ENCODE measurements at regions not wholly inside any gene's neighbourhood (a gene's known extent, or its start where the extent isn't known, plus 50 kb on each side); places are given as distances from the start of the nearest gene placed in this dataset.

GRCh38 chr3:43907508-43907858 is 216.7 kb downstream of the ABHD5 start:
- Histone ChIP-seq H3K27ac (ENCODE audit: low read depth, low read length) (no peak overlapping the region), H3K4me3 (ENCODE audit: low read depth, low read length) (no peak overlapping the region), H3K9me3 (ENCODE audit: control insufficient read depth, insufficient read depth, low read length) (no peaks in the 10 kb centered on the region), H3K27me3 (ENCODE audit: control insufficient read depth, insufficient read depth, low read length) (peaks cover 23% of the 10 kb centered on the region)
- POLR2A ChIA-PET = no interaction called here
- CTCF ChIA-PET = interaction anchor here (0.9 to 2.5 kb wide), 2 partner anchors 19 to 52 kb away, joined by 3 to 8 read pairs; no protein-coding TSS in a partner anchor
- DNase-seq (ENCODE audit: low read depth, low spot score) = no peak
- TF ChIP-seq, protein P1, sequence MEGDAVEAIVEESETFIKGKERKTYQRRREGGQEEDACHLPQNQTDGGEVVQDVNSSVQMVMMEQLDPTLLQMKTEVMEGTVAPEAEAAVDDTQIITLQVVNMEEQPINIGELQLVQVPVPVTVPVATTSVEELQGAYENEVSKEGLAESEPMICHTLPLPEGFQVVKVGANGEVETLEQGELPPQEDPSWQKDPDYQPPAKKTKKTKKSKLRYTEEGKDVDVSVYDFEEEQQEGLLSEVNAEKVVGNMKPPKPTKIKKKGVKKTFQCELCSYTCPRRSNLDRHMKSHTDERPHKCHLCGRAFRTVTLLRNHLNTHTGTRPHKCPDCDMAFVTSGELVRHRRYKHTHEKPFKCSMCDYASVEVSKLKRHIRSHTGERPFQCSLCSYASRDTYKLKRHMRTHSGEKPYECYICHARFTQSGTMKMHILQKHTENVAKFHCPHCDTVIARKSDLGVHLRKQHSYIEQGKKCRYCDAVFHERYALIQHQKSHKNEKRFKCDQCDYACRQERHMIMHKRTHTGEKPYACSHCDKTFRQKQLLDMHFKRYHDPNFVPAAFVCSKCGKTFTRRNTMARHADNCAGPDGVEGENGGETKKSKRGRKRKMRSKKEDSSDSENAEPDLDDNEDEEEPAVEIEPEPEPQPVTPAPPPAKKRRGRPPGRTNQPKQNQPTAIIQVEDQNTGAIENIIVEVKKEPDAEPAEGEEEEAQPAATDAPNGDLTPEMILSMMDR (IDR thresholded peaks at IDR 0.05; ENCODE audit: low read depth, low read length) = no peak

DNA sequence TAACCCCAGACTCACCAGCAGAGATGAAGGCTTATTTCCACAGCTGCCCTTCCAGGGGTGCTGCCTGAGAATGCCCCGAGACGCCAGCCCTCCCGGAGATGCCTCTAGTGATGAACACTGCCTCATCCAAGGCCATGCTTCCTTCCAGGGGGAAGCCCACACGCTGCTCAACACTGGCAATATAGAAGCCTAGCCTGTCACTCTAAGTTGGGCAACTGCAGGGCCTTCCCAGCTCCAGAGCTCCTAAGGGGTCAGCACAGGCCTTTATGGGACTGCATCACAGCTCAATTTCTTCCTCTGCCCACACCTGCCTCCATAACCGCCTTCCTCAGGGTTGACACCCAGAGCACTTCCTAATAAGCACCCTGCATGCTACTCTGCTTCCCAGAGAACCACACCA is 217.7 kb downstream of the ABHD5 start:
- POLR2A ChIA-PET = no interaction called here
- CTCF ChIA-PET = interaction anchor here (2.5 kb wide), 1 partner anchor 53 kb away, joined by 8 read pairs; no protein-coding TSS in a partner anchor
- TF ChIP-seq, protein P1 (IDR thresholded peaks at IDR 0.05; ENCODE audit: low read depth, low read length) = no peak
- H3K27me3 ChIP-seq (ENCODE audit: control insufficient read depth, insufficient read depth, low read length) = peaks cover 23% of the 10 kb centered on the region
- no peaks in the 10 kb centered on the region for H3K9me3 ChIP-seq (ENCODE audit: control insufficient read depth, insufficient read depth, low read length)
- no peak for DNase-seq (ENCODE audit: low read depth, low spot score)
- no peak overlapping the region for H3K4me3 ChIP-seq (ENCODE audit: low read depth, low read length)
- H3K27ac ChIP-seq (ENCODE audit: low read depth, low read length) = no peak overlapping the region

- peaks cover 22% of the 10 kb centered on the region for H3K27me3 ChIP-seq (ENCODE audit: control insufficient read depth, insufficient read depth, low read length)
- TF ChIP-seq, protein P1 (IDR thresholded peaks at IDR 0.05; ENCODE audit: low read depth, low read length) = no peak
- ChIA-PET CTCF (interaction anchor here (2.5 kb wide), 1 partner anchor 54 kb away, joined by 8 read pairs; no protein-coding TSS in a partner anchor), POLR2A (no interaction called here)
- no peak overlapping the region for H3K27ac ChIP-seq (ENCODE audit: low read depth, low read length)
- no peak overlapping the region for H3K4me3 ChIP-seq (ENCODE audit: low read depth, low read length)
- no peaks in the 10 kb centered on the region for H3K9me3 ChIP-seq (ENCODE audit: control insufficient read depth, insufficient read depth, low read length)
- no peak for DNase-seq (ENCODE audit: low read depth, low spot score)
These were observed 218.4 kb downstream of the ABHD5 start for GRCh38 chr3:43909149-43909548.

GRCh38 chr3:43910750-43911149 is 220.0 kb downstream of the ABHD5 start:
- no peak for DNase-seq (ENCODE audit: low read depth, low spot score)
- Histone ChIP-seq H3K9me3 (ENCODE audit: control insufficient read depth, insufficient read depth, low read length) (no peaks in the 10 kb centered on the region), H3K27me3 (ENCODE audit: control insufficient read depth, insufficient read depth, low read length) (peaks cover 15% of the 10 kb centered on the region), H3K4me3 (ENCODE audit: low read depth, low read length) (no peak overlapping the region), H3K27ac (ENCODE audit: low read depth, low read length) (no peak overlapping the region)
- TF ChIP-seq, protein P1 (IDR thresholded peaks at IDR 0.05; ENCODE audit: low read depth, low read length) = no peak
- POLR2A ChIA-PET = no interaction called here
- CTCF ChIA-PET = interaction anchor here (1.8 kb wide), 1 partner anchor 55 kb away, joined by 4 read pairs; no protein-coding TSS in a partner anchor

GRCh38 chr3:43913036-43913948 is 222.6 kb downstream of the ABHD5 start:
- Histone ChIP-seq H3K4me3 (ENCODE audit: low read depth, low read length) (no peak overlapping the region), H3K9me3 (ENCODE audit: control insufficient read depth, insufficient read depth, low read length) (peaks cover 9% of the 10 kb centered on the region; the same call in 1 of the 2 replicates), H3K27me3 (ENCODE audit: control insufficient read depth, insufficient read depth, low read length) (peaks cover 5% of the 10 kb centered on the region), H3K27ac (ENCODE audit: low read depth, low read length) (no peak overlapping the region)
- POLR2A ChIA-PET = no interaction called here
- CTCF ChIA-PET = no interaction called here
- TF ChIP-seq, protein P1 (IDR thresholded peaks at IDR 0.05; ENCODE audit: low read depth, low read length) = no peak
- DNase-seq (ENCODE audit: low read depth, low spot score) = no peak

Measured in AG04450 (cell line).